ENCODE measurements at regions not wholly inside any gene's neighbourhood (a gene's known extent, or its start where the extent isn't known, plus 50 kb on each side); places are given as distances from the start of the nearest gene placed in this dataset.

GRCh38 chr11:91703042-91703441, 521.6 kb upstream of the FAT3 start:
- Histone ChIP-seq H3K9me3 (ENCODE audit: control insufficient read depth, insufficient read depth, low read depth, low read length) (no peaks in the 10 kb centered on the region; the same call in 1 of the 2 replicates), H3K36me3 (ENCODE audit: control insufficient read depth, insufficient read depth, low read length) (no peaks in the 10 kb centered on the region), H3K27ac (ENCODE audit: low read length) (no peak overlapping the region), H3K4me3 (ENCODE audit: low read depth in 2 of 2, low read length in 2 of 2) (no peak overlapping the region), H3K27me3 (ENCODE audit: control insufficient read depth, insufficient read depth, low read length) (no peaks in the 10 kb centered on the region), H3K4me1 (ENCODE audit: control insufficient read depth, insufficient read depth, low read length) (no peaks in the 10 kb centered on the region)
- ChIA-PET CTCF (no interaction called here), POLR2A (no interaction called here)
- in situ Hi-C loops (cut with HindIII; ENCODE audit: low pct_unique_long_range_greater_than_20kb, low sequenced_read_pairs) (no loop called here), intact Hi-C loops (cut with micrococcal nuclease; ENCODE audit: unreplicated experiment) (no loop called here)
- BruUV-seq (replicated peaks) = no TSS peak
- DNase-seq (ENCODE audit: low read depth, low spot score) = no peak
- ATAC-seq = no peak
- TF ChIP-seq TCF7L2 (IDR thresholded peaks at IDR 0.05; ENCODE audit: low read depth, low read length) (no peak), REST (IDR thresholded peaks at IDR 0.05; ENCODE audit: insufficient read depth in 1 of 2, low read depth in 2 of 2, low read length in 1 of 2) (no peak), SIN3A (IDR thresholded peaks at IDR 0.05; ENCODE audit: borderline replicate concordance, insufficient read depth, low read depth, low read length) (no peak), POLR2AphosphoS5 (IDR thresholded peaks at IDR 0.05; ENCODE audit: low read depth, low read length) (no peak)
- TF ChIP-seq, protein P1, sequence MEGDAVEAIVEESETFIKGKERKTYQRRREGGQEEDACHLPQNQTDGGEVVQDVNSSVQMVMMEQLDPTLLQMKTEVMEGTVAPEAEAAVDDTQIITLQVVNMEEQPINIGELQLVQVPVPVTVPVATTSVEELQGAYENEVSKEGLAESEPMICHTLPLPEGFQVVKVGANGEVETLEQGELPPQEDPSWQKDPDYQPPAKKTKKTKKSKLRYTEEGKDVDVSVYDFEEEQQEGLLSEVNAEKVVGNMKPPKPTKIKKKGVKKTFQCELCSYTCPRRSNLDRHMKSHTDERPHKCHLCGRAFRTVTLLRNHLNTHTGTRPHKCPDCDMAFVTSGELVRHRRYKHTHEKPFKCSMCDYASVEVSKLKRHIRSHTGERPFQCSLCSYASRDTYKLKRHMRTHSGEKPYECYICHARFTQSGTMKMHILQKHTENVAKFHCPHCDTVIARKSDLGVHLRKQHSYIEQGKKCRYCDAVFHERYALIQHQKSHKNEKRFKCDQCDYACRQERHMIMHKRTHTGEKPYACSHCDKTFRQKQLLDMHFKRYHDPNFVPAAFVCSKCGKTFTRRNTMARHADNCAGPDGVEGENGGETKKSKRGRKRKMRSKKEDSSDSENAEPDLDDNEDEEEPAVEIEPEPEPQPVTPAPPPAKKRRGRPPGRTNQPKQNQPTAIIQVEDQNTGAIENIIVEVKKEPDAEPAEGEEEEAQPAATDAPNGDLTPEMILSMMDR (IDR thresholded peaks at IDR 0.05) = no peak

- ATAC-seq = no peak
- Histone ChIP-seq H3K27me3 (ENCODE audit: control insufficient read depth, insufficient read depth, low read length) (no peaks in the 10 kb centered on the region), H3K9me3 (ENCODE audit: control insufficient read depth, insufficient read depth, low read depth, low read length) (no peaks in the 10 kb centered on the region; the same call in 1 of the 2 replicates), H3K4me1 (ENCODE audit: control insufficient read depth, insufficient read depth, low read length) (no peaks in the 10 kb centered on the region), H3K27ac (ENCODE audit: low read length) (no peak overlapping the region), H3K36me3 (ENCODE audit: control insufficient read depth, insufficient read depth, low read length) (no peaks in the 10 kb centered on the region), H3K4me3 (ENCODE audit: low read depth in 2 of 2, low read length in 2 of 2) (no peak overlapping the region)
- POLR2A ChIA-PET = no interaction called here
- in situ Hi-C loops (cut with HindIII; ENCODE audit: low pct_unique_long_range_greater_than_20kb, low sequenced_read_pairs) = no loop called here
- DNase-seq (ENCODE audit: low read depth, low spot score) = no peak
- no TSS peak for BruUV-seq (replicated peaks)
- CTCF ChIA-PET = no interaction called here
- TF ChIP-seq POLR2AphosphoS5 (IDR thresholded peaks at IDR 0.05; ENCODE audit: low read depth, low read length) = no peak
- no peak for TF ChIP-seq SIN3A (IDR thresholded peaks at IDR 0.05; ENCODE audit: borderline replicate concordance, insufficient read depth, low read depth, low read length)
- TF ChIP-seq, protein P1 (IDR thresholded peaks at IDR 0.05) = no peak
- no peak for TF ChIP-seq REST (IDR thresholded peaks at IDR 0.05; ENCODE audit: insufficient read depth in 1 of 2, low read depth in 2 of 2, low read length in 1 of 2)
- no peak for TF ChIP-seq TCF7L2 (IDR thresholded peaks at IDR 0.05; ENCODE audit: low read depth, low read length)
- intact Hi-C loops (cut with micrococcal nuclease; ENCODE audit: unreplicated experiment) = no loop called here
Observed at GRCh38 chr11:91700854-91701253, 523.8 kb upstream of the FAT3 start.
